IMR-90 (cell line): ENCODE measurements at regions not wholly inside any gene's neighbourhood (a gene's known extent, or its start where the extent isn't known, plus 50 kb on each side); places are given as distances from the start of the nearest gene placed in this dataset.

Experiments used
- ATAC-seq: fragments of 200-7000 bp; cut with Tn5 transposase; 2 replicates; pipeline ENCODE4 v1.9.1; 2020; ENCODE audit warnings: low read depth, mild to moderate bottlenecking, moderate library complexity
- BruUV-seq: library from RNA; stranded (reverse); fragments of 400-500 nt; replicated peaks from 2 replicates; lab custom pipeline; 2021; lab: Mats Ljungman, UMichigan
- CTCF ChIA-PET: fragments of 300-600 bp; formaldehyde crosslinking; extraction: SDS; loops from one replicate; lab custom pipeline; 2021; ENCODE audit warnings: antibody characterized with exemption; lab: Yijun Ruan, JAX
- POLR2A ChIA-PET: fragments of 300-600 bp; sonication (Branson Sonifier 250); formaldehyde crosslinking; loops from one replicate; lab custom pipeline; 2022; ENCODE audit warnings: antibody characterized with exemption; ENCODE audit not compliant: unreplicated experiment; lab: Charles Lee
- DNase-seq: peaks from one replicate; pipeline ENCODE4 v3.0.0; 2013
- H2AFZ ChIP-seq: replicated peaks from 2 replicates; pipeline ENCODE3; 2013; ENCODE audit warnings: low read length, mild to moderate bottlenecking; ENCODE audit not compliant: poor library complexity
- H2AK5ac ChIP-seq: 2 replicates; pipeline ENCODE4 v1.6.1; 2013; ENCODE audit warnings: low read depth, low read length, inconsistent platforms
- H2AK9ac ChIP-seq: replicated peaks from 2 replicates; pipeline ENCODE3; 2013; ENCODE audit warnings: mild to moderate bottlenecking, low read depth, low read length, moderate library complexity; ENCODE audit not compliant: poor library complexity
- H2BK120ac ChIP-seq: 2 replicates; pipeline ENCODE4 v1.6.1; 2013; ENCODE audit warnings: low read depth, low read length, inconsistent platforms
- H2BK15ac ChIP-seq: 3 replicates; pipeline ENCODE4 v1.6.1; 2013; ENCODE audit warnings: low read depth, low read length, inconsistent platforms
- H2BK20ac ChIP-seq: 2 replicates; pipeline ENCODE4 v1.6.1; 2013; ENCODE audit warnings: low read depth, mild to moderate bottlenecking, inconsistent platforms, low read length, moderate library complexity
- H2BK5ac ChIP-seq: 2 replicates; pipeline ENCODE4 v1.6.1; 2013; ENCODE audit warnings: mild to moderate bottlenecking, low read depth, low read length, inconsistent platforms; ENCODE audit not compliant: poor library complexity, severe bottlenecking
- H3K14ac ChIP-seq: replicated peaks from 2 replicates; pipeline ENCODE4 v1.6.1; 2013; ENCODE audit warnings: low read depth, low read length, inconsistent platforms
- H3K18ac ChIP-seq: 2 replicates; pipeline ENCODE4 v1.6.1; 2013; ENCODE audit warnings: low read depth, low read length, control low read depth
- H3K23ac ChIP-seq: 2 replicates; pipeline ENCODE4 v1.6.1; 2013; ENCODE audit warnings: low read depth, low read length, inconsistent platforms
- H3K27ac ChIP-seq: 2 replicates; pipeline ENCODE4 v1.5.1; 2013; ENCODE audit warnings: mild to moderate bottlenecking, control low read depth, low read length; ENCODE audit not compliant: insufficient read depth
- H3K27me3 ChIP-seq: 2 replicates; pipeline ENCODE4 v1.6.1; 2013; ENCODE audit warnings: low read length; ENCODE audit not compliant: control insufficient read depth, insufficient read depth
- H3K36me3 ChIP-seq: 2 replicates; pipeline ENCODE4 v1.6.1; 2013; ENCODE audit warnings: low read length, mixed read lengths; ENCODE audit not compliant: control insufficient read depth, insufficient read depth
- H3K4ac ChIP-seq: 2 replicates; pipeline ENCODE4 v1.6.1; 2013; ENCODE audit warnings: low read depth, low read length, inconsistent platforms
- H3K4me1 ChIP-seq: 2 replicates; pipeline ENCODE4 v1.6.1; 2013; ENCODE audit warnings: low read length, mixed read lengths; ENCODE audit not compliant: control insufficient read depth, insufficient read depth
- H3K4me2 ChIP-seq: 2 replicates; pipeline ENCODE4 v1.6.1; 2013; ENCODE audit warnings: low read depth, mild to moderate bottlenecking, control low read depth, low read length, moderate library complexity
- H3K4me3 ChIP-seq: 2 replicates; pipeline ENCODE4 v1.5.1; 2013; ENCODE audit warnings: low read depth, mild to moderate bottlenecking, control low read depth, low read length, moderate library complexity; ENCODE audit not compliant: insufficient read depth
- H3K56ac ChIP-seq: 2 replicates; pipeline ENCODE4 v1.6.1; 2013; ENCODE audit warnings: low read length, inconsistent platforms; ENCODE audit not compliant: insufficient read depth; ENCODE audit errors: extremely low read depth
- H3K79me1 ChIP-seq, 2 experiments: 2 replicates each; pipeline ENCODE4 v1.6.1; 2013; ENCODE audit warnings: low read length in 2 of 2, inconsistent platforms in 1 of 2, low read depth in 1 of 2
- H3K9ac ChIP-seq: 2 replicates; pipeline ENCODE4 v1.6.1; 2013; ENCODE audit warnings: low read depth, low read length, control low read depth
- H3K9me1 ChIP-seq: 2 replicates; pipeline ENCODE4 v1.6.1; 2013; ENCODE audit warnings: low read length, inconsistent platforms; ENCODE audit not compliant: insufficient read depth
- H3K9me3 ChIP-seq: 2 replicates; pipeline ENCODE4 v1.6.1; 2013; ENCODE audit warnings: low read length; ENCODE audit not compliant: control insufficient read depth, insufficient read depth
- H4K20me1 ChIP-seq: 2 replicates; pipeline ENCODE4 v1.6.1; 2013; ENCODE audit warnings: low read length, inconsistent platforms; ENCODE audit not compliant: insufficient read depth
- H4K5ac ChIP-seq: 2 replicates; pipeline ENCODE4 v1.6.1; 2013; ENCODE audit warnings: mild to moderate bottlenecking, low read depth, low read length, control low read depth
- H4K8ac ChIP-seq, 2 experiments: 2 replicates each; pipeline ENCODE4 v1.6.1; 2013; ENCODE audit warnings: low read depth in 2 of 2, low read length in 2 of 2, control low read depth in 1 of 2, inconsistent platforms in 1 of 2
- H4K91ac ChIP-seq: 2 replicates; pipeline ENCODE4 v1.6.1; 2013; ENCODE audit warnings: low read depth, low read length, inconsistent platforms; ENCODE audit not compliant: insufficient read depth
- ELK1 ChIP-seq: fragments of 150-350 bp; IDR thresholded peaks from 2 replicates; pipeline ENCODE4 v1.6.1; 2016; ENCODE audit warnings: low read depth, mild to moderate bottlenecking, low read length, moderate library complexity, borderline replicate concordance
- RFX5 ChIP-seq: IDR thresholded peaks from 2 replicates; pipeline ENCODE4 v1.8.0; 2012; ENCODE audit warnings: low read depth, mild to moderate bottlenecking, low read length, moderate library complexity
- WGBS, 2 experiments: methylation state at CpG; one replicate each; pipeline versions ENCODE4 v1.1.5 to v1.1.7; 2013; ENCODE audit warnings: missing lambda C conversion rate in 2 of 2; ENCODE audit not compliant: insufficient read length in 1 of 2; ENCODE audit errors: extremely low coverage in 2 of 2; 5-methylcytosine and 5-hydroxymethylcytosine counted together
- dilution Hi-C: fragments of 300-500 bp; cut with HindIII; formaldehyde crosslinking; loops from one replicate; pipeline ENCODE4 v1.14.3; 2018; ENCODE audit warnings: low sequenced_read_pairs; ENCODE audit not compliant: unreplicated experiment
- in situ Hi-C: fragments of 300-500 bp; cut with MboI; formaldehyde crosslinking; loops from 3 replicates; pipeline ENCODE4 v1.14.3; 2019; ENCODE audit warnings: low sequenced_read_pairs, inconsistent platforms, mixed read lengths
- intact Hi-C: fragments of 100-400 bp; cut with micrococcal nuclease; formaldehyde crosslinking; loops from 2 replicates; pipeline ENCODE4 v1.10.0; 2022

DNA sequence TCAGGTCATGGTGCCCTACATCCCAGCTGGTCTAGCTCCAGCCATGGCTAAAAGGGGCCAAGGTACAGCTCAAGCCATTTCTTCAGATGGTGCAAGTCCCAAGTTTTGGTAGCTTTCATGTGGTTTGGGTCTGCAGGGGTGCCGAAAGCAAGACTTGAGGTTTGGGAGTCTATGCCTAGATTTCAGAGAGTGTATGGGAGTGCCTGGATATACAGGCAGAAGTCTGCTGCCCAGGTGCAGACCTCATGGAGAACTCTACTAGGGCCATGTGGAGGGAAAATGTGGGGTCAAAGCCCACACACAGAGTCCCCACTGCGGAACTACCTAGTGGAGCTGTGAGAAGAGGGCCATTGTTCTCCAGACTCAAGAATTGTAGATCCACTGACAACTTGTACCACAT lies 1000.9 kb upstream of the ADGRB3 start:
- Histone ChIP-seq H2AK5ac (no peak overlapping the region), H3K27me3 (no peaks in the 10 kb centered on the region), H2BK20ac (no peak overlapping the region), H3K4me2 (no peak overlapping the region), H3K9ac (no peak overlapping the region), H2BK120ac (no peak overlapping the region), H3K36me3 (no peaks in the 10 kb centered on the region), H3K4me3 (no peak overlapping the region), H3K56ac (no peak overlapping the region), H3K9me1 (no peaks in the 10 kb centered on the region), H2BK15ac (no peak overlapping the region), H2AFZ (no peak overlapping the region), H4K91ac (no peak overlapping the region), H3K23ac (no peak overlapping the region), H4K8ac (no peak overlapping the region), H3K9me3 (no peaks in the 10 kb centered on the region), H3K27ac (no peak overlapping the region), H3K14ac (no peak overlapping the region), H3K4ac (no peak overlapping the region), H2BK5ac (no peak overlapping the region), H3K79me1 (no peaks in the 10 kb centered on the region), H3K18ac (no peak overlapping the region), H2AK9ac (no peak overlapping the region), H4K20me1 (no peaks in the 10 kb centered on the region), H4K5ac (no peak overlapping the region), H3K4me1 (no peaks in the 10 kb centered on the region)
- ChIA-PET POLR2A (no interaction called here), CTCF (no interaction called here)
- no TSS peak for BruUV-seq
- DNase-seq (no peak), ATAC-seq (no peak)
- dilution Hi-C loops (no loop called here), intact Hi-C loops (no loop called here), in situ Hi-C loops (no loop called here)
- no CpG with 5 or more reads among the region's 2 CpGs for WGBS, 2 experiments
- TF ChIP-seq ELK1 (no peak), RFX5 (no peak)
